GM20000 (cell line): ENCODE measurements at regions not wholly inside any gene's neighbourhood (a gene's known extent, or its start where the extent isn't known, plus 50 kb on each side); places are given as distances from the start of the nearest gene placed in this dataset.

Experiments
- DNase-seq: peaks from one replicate; pipeline ENCODE4 v3.0.0; 2012; ENCODE audit warnings: low spot score
- TF ChIP-seq, protein P1 (sequence below): IDR thresholded peaks from 2 replicates; pipeline ENCODE4 v1.5.1; 2012; ENCODE audit warnings: mild to moderate bottlenecking, control low read depth; ENCODE audit errors: extremely low read depth, missing control alignments

DNA sequence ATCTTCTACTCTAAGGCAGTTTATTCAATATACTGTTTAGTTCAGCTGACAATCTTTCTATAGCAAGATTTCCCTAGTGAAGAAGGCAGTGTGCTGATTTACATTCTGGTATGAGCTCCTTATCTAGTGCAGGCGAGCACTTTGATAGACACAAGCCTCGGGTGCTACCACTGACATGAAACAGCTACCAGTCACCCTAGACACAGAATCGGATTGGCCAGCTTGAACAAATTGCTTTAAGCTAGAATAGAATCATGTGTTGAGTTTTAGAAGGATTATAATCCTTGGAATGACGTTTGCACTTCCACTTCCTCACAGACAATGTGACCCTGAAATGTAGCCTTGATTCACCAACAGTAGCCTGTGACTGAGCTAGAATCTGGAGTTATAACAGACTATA, 394.0 kb downstream of the EPHA4 start:
- TF ChIP-seq, protein P1, sequence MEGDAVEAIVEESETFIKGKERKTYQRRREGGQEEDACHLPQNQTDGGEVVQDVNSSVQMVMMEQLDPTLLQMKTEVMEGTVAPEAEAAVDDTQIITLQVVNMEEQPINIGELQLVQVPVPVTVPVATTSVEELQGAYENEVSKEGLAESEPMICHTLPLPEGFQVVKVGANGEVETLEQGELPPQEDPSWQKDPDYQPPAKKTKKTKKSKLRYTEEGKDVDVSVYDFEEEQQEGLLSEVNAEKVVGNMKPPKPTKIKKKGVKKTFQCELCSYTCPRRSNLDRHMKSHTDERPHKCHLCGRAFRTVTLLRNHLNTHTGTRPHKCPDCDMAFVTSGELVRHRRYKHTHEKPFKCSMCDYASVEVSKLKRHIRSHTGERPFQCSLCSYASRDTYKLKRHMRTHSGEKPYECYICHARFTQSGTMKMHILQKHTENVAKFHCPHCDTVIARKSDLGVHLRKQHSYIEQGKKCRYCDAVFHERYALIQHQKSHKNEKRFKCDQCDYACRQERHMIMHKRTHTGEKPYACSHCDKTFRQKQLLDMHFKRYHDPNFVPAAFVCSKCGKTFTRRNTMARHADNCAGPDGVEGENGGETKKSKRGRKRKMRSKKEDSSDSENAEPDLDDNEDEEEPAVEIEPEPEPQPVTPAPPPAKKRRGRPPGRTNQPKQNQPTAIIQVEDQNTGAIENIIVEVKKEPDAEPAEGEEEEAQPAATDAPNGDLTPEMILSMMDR = no peak
- no peak for DNase-seq

DNA sequence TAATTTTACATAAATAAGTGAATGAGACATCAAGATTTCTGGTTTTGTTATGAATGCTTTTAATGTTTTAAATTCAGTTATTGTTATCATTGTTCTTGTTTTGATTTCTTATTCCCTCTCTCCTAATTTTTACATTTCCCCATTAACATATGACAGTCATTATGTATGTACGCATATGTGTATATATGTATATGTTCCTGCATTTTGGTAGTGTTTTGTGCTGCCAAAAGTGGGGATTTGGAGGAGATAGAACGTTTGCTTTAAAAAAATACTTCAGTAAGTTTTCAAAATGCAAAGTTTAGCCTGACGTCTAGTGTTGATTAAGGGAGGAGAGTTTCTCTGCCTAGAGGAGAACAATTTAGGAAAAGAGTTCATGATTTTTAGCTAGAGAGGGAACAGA, 385.2 kb downstream of the EPHA4 start:
- TF ChIP-seq, protein P1 = no peak
- no peak for DNase-seq

DNA sequence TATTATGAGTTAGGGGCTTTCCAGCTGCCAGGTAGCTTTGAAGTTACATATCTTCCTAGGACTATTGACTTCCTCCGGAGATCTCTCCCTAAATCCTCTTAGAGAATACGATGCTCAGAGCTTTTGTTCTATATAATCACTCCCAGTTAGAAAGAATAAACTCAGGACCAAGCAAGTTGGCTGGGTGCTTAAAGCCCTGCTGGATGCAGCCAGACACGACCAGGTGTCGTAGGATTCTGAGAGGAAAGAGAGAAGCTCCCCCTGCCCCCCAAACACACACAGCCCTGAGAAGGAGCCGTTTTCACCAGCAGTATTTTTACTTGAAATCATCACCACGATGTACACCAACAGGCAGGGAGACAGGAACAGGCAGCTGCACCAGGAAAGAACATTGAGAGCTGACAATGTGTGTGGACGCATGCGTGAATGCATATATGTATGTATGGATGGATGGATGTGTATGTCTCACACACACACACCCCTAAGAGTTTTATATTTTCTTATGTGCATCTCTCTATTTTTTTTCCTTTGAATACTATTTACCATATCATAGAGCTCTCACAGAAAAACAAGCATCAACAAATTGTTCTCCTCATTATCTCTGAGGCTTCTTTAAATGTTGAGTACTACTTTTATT, 382.6 kb downstream of the EPHA4 start:
- TF ChIP-seq, protein P1 = no peak
- DNase-seq = no peak

DNA sequence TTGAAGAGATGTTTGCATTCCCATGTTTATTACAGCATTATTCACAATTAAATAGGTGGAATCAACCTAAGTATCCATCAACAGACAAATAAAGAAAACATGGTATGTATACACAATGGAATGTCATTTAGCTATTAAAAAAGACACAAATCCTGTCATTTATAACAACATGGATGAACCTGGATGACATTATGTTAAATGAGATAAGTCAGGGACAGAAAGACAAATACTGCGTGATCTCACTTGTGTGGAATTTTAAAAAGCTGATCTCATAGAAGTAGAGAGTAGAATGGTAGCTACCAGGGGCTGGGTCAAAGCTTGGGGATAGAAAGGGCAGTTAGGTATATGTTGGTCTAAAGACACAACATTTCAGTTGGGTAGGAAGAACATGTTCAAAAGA, 376.3 kb downstream of the EPHA4 start:
- DNase-seq = no peak
- TF ChIP-seq, protein P1 = no peak

DNA sequence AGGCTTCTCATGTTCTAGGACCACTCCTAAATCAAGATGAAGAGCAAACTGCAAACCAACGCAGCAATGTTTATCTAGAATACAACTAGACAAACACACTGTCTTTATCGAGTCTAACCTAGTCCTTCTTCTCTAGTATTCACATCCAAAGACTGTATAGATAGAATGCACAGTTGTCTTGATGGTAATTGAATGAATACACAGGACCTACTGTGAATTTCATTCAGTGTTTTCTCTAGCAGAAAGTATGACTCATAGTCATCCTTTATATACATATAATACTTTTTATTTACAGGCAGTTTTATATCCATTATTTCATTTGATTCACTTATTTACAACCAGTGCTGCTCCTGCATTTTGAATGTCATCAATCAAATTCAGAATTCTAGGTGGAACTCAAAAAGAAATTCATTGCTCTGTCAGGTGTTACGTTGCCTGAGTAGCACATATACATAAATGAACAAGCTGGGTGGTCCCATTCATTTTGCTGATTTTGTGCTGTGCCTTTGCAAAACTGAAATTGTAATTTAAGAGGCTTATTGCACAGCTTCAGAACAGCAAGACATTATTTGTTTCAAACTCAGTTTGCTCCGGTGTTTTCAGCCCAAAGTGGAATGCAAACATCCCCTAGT, 374.8 kb downstream of the EPHA4 start:
- no peak for DNase-seq
- TF ChIP-seq, protein P1 = no peak

DNA sequence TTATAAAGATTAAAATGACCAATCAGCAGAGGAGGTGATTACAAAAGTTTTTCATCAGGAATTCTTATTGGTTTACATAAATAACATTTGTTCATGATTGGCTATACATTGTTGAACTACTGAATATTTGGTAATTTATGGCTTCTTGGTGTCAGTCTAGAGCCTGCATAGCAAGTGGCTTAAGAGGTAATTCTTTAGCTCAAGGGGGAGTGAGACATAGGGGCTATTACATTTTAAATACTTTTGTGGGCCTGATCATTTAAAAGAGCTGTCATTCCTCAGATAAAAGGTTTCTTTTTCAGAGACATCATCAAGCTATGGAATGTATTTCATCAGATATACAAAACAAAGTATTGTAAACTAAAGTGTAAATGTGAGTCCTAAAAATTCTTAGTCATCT, 373.8 kb downstream of the EPHA4 start:
- TF ChIP-seq, protein P1 = no peak
- no peak for DNase-seq

DNA sequence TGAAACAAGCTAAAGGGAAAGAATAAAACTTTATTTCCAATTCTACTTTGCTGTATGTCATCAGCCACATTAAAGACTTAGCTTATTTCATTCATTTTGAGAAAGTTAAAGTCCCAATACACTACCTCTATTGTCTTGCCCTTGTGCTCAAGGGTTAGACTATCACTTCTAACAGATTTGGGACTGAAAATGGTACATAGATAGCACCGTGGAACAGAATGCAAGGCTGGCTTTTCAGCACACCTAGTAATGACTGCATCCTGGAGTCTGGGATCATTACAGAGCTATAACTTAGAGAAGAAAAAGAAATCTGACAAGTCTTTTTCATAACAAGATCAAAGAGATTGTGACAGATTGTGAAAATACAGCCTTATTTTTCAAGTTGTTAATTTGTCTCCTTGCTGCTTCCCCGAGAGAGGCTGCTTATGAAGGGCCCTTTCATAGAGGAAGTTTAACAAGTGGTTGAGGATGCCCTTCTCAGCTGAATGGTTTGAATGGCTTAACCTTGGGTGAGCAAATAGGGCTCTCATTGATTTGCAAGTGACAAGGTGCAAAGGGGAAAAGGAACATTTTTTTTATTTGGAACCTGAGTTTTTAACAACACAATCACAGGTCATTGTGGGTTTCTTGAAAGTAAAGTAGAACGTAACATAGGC, 371.8 kb downstream of the EPHA4 start:
- DNase-seq = no peak
- TF ChIP-seq, protein P1 = no peak
